GM19463 (cell line): ENCODE measurements at regions not wholly inside any gene's neighbourhood (a gene's known extent, or its start where the extent isn't known, plus 50 kb on each side); places are given as distances from the start of the nearest gene placed in this dataset.

Experiments
- ATAC-seq: cut with Tn5 transposase; IDR thresholded peaks from one replicate; pipeline ENCODE4 v1.9.1; 2021; ENCODE audit warnings: mild to moderate bottlenecking, moderate library complexity; ENCODE audit not compliant: unreplicated experiment

- ATAC-seq, result no peak
Observed at GRCh38 chr16:49129935-49130334, 151.7 kb downstream of the CBLN1 start.

- ATAC-seq, result no peak
Observed at GRCh38 chr16:49128740-49129139, 152.9 kb downstream of the CBLN1 start.

- ATAC-seq, result no peak
Observed at GRCh38 chr16:49127103-49127502, 154.5 kb downstream of the CBLN1 start.

GRCh38 chr16:49121636-49122035 is 160.0 kb downstream of the CBLN1 start:
- no peak for ATAC-seq

- ATAC-seq, result no peak
Observed at GRCh38 chr16:49120631-49121030, 161.0 kb downstream of the CBLN1 start.

- no peak for ATAC-seq
Observed at GRCh38 chr16:49116873-49117272, 164.8 kb downstream of the CBLN1 start.

GRCh38 chr16:49115956-49116355 is 165.7 kb downstream of the CBLN1 start:
- ATAC-seq, result no peak

GRCh38 chr16:49112754-49113153 is 168.9 kb downstream of the CBLN1 start:
- ATAC-seq, result no peak

GRCh38 chr16:49111351-49111750 is 170.3 kb downstream of the CBLN1 start:
- no peak for ATAC-seq

GRCh38 chr16:49108611-49109010 is 173.0 kb downstream of the CBLN1 start:
- no peak for ATAC-seq

GRCh38 chr16:49103298-49103697 is 178.3 kb downstream of the CBLN1 start:
- ATAC-seq, result no peak

- no peak for ATAC-seq
Observed at GRCh38 chr16:49101997-49102396, 179.6 kb downstream of the CBLN1 start.

- ATAC-seq, result no peak
Observed at GRCh38 chr16:49100366-49100765, 181.3 kb downstream of the CBLN1 start.

GRCh38 chr16:49097964-49098363 is 183.7 kb downstream of the CBLN1 start:
- no peak for ATAC-seq

GRCh38 chr16:49096176-49096945 is 185.3 kb downstream of the CBLN1 start:
- no peak for ATAC-seq

GRCh38 chr16:49095539-49095938 is 186.1 kb downstream of the CBLN1 start:
- no peak for ATAC-seq

- no peak for ATAC-seq
Observed at GRCh38 chr16:49094471-49094870, 187.2 kb downstream of the CBLN1 start.

- ATAC-seq, result no peak
Observed at GRCh38 chr16:49093939-49094338, 187.7 kb downstream of the CBLN1 start.

- ATAC-seq, result no peak
Observed at GRCh38 chr16:49092704-49093103, 188.9 kb downstream of the CBLN1 start.

GRCh38 chr16:49089533-49089932 is 192.1 kb downstream of the CBLN1 start:
- no peak for ATAC-seq

GRCh38 chr16:49089039-49089438 is 192.6 kb downstream of the CBLN1 start:
- no peak for ATAC-seq

GRCh38 chr16:49085686-49086085 is 196.0 kb downstream of the CBLN1 start:
- no peak for ATAC-seq
